Liver (tissue), 8 donors: ENCODE measurements at regions not wholly inside any gene's neighbourhood (a gene's known extent, or its start where the extent isn't known, plus 50 kb on each side); places are given as distances from the start of the nearest gene placed in this dataset.

Experiments used
- DNase-seq: peaks from one replicate; pipeline ENCODE4 v3.0.0-alpha.2; 2017; ENCODE audit warnings: low spot score
- H3K27ac ChIP-seq, 2 donors: one replicate each; pipeline ENCODE4 v1.7.0; 2013; ENCODE audit warnings: inconsistent platforms in 2 of 2, low read length in 2 of 2, control low read depth in 1 of 2, low read depth in 1 of 2, mild to moderate bottlenecking in 1 of 2
- H3K27me3 ChIP-seq, 4 donors: one replicate each; pipeline versions ENCODE4 v1.6.1 to v1.7.0; 2013; ENCODE audit warnings: low read length in 3 of 4, inconsistent platforms in 1 of 4, mild to moderate bottlenecking in 1 of 4, moderate library complexity in 1 of 4; ENCODE audit not compliant: control insufficient read depth in 4 of 4, insufficient read depth in 4 of 4
- H3K36me3 ChIP-seq, 4 donors: one replicate each; pipeline versions ENCODE4 v1.6.1 to v1.7.0; 2013; ENCODE audit warnings: low read length in 3 of 4, mild to moderate bottlenecking in 3 of 4, low read depth in 1 of 4, moderate library complexity in 1 of 4; ENCODE audit not compliant: control insufficient read depth in 4 of 4, insufficient read depth in 3 of 4
- H3K4me1 ChIP-seq, 4 donors: one replicate each; pipeline versions ENCODE4 v1.6.1 to v1.7.0; 2013; ENCODE audit warnings: low read length in 3 of 4, mild to moderate bottlenecking in 3 of 4, moderate library complexity in 1 of 4; ENCODE audit not compliant: control insufficient read depth in 4 of 4, insufficient read depth in 4 of 4
- H3K4me3 ChIP-seq, 3 donors: one replicate each; pipeline versions ENCODE4 v1.6.1 to v1.7.0; 2013; ENCODE audit warnings: low read length in 3 of 3, control low read depth in 1 of 3, low read depth in 1 of 3, mild to moderate bottlenecking in 1 of 3
- H3K9ac ChIP-seq, 2 donors: one replicate each; pipeline ENCODE4 v1.7.0; 2013; ENCODE audit warnings: low read length in 2 of 2, mild to moderate bottlenecking in 2 of 2, moderate library complexity in 2 of 2, control low read depth in 1 of 2, low read depth in 1 of 2
- H3K9me3 ChIP-seq, 4 donors: one replicate each; pipeline versions ENCODE4 v1.6.1 to v1.7.0; 2013; ENCODE audit warnings: low read length in 3 of 4; ENCODE audit not compliant: control insufficient read depth in 4 of 4
- ATF3 ChIP-seq: IDR thresholded peaks from 2 replicates; pipeline ENCODE4 v1.6.1; 2016; ENCODE audit warnings: antibody characterized with exemption
- CTCF ChIP-seq: fragments of 150-350 bp; IDR thresholded peaks from 2 replicates; pipeline ENCODE4 v1.5.1; 2017; ENCODE audit warnings: improper control_type of control experiment, low read depth, low read length; ENCODE audit not compliant: missing input control
- FOXA1 ChIP-seq: IDR thresholded peaks from 2 replicates; pipeline ENCODE4 v1.6.1; 2016; ENCODE audit warnings: antibody characterized with exemption
- FOXA2 ChIP-seq: IDR thresholded peaks from 2 replicates; pipeline ENCODE4 v1.6.1; 2016; ENCODE audit warnings: antibody characterized with exemption
- GABPA ChIP-seq, 2 donors: IDR thresholded peaks in 1 of 2; conservative IDR thresholded peaks in 1 of 2; 2 replicates each; pipeline ENCODE4 v1.6.1; 2016; ENCODE audit warnings: antibody characterized with exemption in 2 of 2, mild to moderate bottlenecking in 1 of 2, moderate library complexity in 1 of 2
- HNF4A ChIP-seq, 2 donors: conservative IDR thresholded peaks; 2 replicates each; pipeline ENCODE4 v1.6.1; 2016; ENCODE audit warnings: antibody characterized with exemption in 2 of 2, mild to moderate bottlenecking in 2 of 2
- HNF4G ChIP-seq: IDR thresholded peaks from 2 replicates; pipeline ENCODE4 v1.6.1; 2016; ENCODE audit warnings: antibody characterized with exemption
- MAX ChIP-seq: IDR thresholded peaks from 2 replicates; pipeline ENCODE4 v1.6.1; 2016; ENCODE audit warnings: antibody characterized with exemption
- NR2F2 ChIP-seq: IDR thresholded peaks from 2 replicates; pipeline ENCODE4 v1.6.1; 2016; ENCODE audit warnings: antibody characterized with exemption
- RAD21 ChIP-seq, 2 donors: IDR thresholded peaks; 2 replicates each; pipeline ENCODE4 v1.6.1; 2016; ENCODE audit warnings: antibody characterized with exemption in 2 of 2, mild to moderate bottlenecking in 2 of 2
- RXRA ChIP-seq, 2 donors: IDR thresholded peaks; 2 replicates each; pipeline ENCODE4 v1.6.1; 2017 to 2018; ENCODE audit warnings: antibody characterized with exemption in 2 of 2, mild to moderate bottlenecking in 1 of 2
- SP1 ChIP-seq: IDR thresholded peaks from 2 replicates; pipeline ENCODE4 v1.6.1; 2018; ENCODE audit warnings: antibody characterized with exemption, mild to moderate bottlenecking
- TAF1 ChIP-seq: conservative IDR thresholded peaks from 2 replicates; pipeline ENCODE4 v1.6.1; 2016; ENCODE audit warnings: antibody characterized with exemption, mild to moderate bottlenecking
- YY1 ChIP-seq: IDR thresholded peaks from 2 replicates; pipeline ENCODE4 v1.6.1; 2016; ENCODE audit warnings: antibody characterized with exemption, mild to moderate bottlenecking
- ZBTB33 ChIP-seq: IDR thresholded peaks from 2 replicates; pipeline ENCODE4 v1.6.1; 2016; ENCODE audit warnings: antibody characterized with exemption
- WGBS: extraction: QIAGEN DNeasy Blood & Tissue Kit; methylation state at CpG from one replicate; pipeline ENCODE4 v1.1.7; 2013; 5-methylcytosine and 5-hydroxymethylcytosine counted together
- donor health status: healthy.
- donor health status: healthy.
- donor health status: healthy.
- donor health status: healthy.
- donor health status: healthy.

GRCh38 chr20:47855799-47856198 lies 70.5 kb upstream of the SULF2 start (continued):
- TF ChIP-seq CTCF (no peak), ATF3 (no peak)

- Histone ChIP-seq H3K27ac (no peak overlapping the region), H3K27me3 (peaks cover 0 to 2% (median 0%) of the 10 kb centered on the region in 4 donors), H3K9me3 (no peaks in the 10 kb centered on the region), H3K4me3 (no peak overlapping the region), H3K4me1 (no peaks in the 10 kb centered on the region), H3K9ac (no peak overlapping the region), H3K36me3 (no peaks in the 10 kb centered on the region)
- DNase-seq = no peak
- TF ChIP-seq FOXA2 = no peak
- no peak for TF ChIP-seq HNF4A (conservative IDR thresholded peaks at IDR 0.05)
- no peak for TF ChIP-seq YY1
- TF ChIP-seq CTCF = peak; percentile 43
- peak; percentile 68 to 79 for TF ChIP-seq RAD21 (IDR thresholded peaks at IDR 0.05)
- TF ChIP-seq GABPA (IDR thresholded peaks at IDR 0.05 in 1 of 2, conservative IDR thresholded peaks at IDR 0.05 in 1 of 2) = no peak
- TF ChIP-seq HNF4G = no peak
- TF ChIP-seq ZBTB33 = no peak
- TF ChIP-seq TAF1 = no peak
- WGBS = 70% methylated on average over 10 of the region's 10 CpGs
Observed at GRCh38 chr20:47854687-47855212, 69.5 kb upstream of the SULF2 start.

GRCh38 chr20:47851774-47852173 lies 66.5 kb upstream of the SULF2 start:
- Histone ChIP-seq H3K36me3 (no peaks in the 10 kb centered on the region), H3K4me1 (no peaks in the 10 kb centered on the region), H3K9me3 (no peaks in the 10 kb centered on the region), H3K27ac (no peak overlapping the region), H3K9ac (no peak overlapping the region), H3K4me3 (no peak overlapping the region), H3K27me3 (peaks cover 0 to 2% (median 0%) of the 10 kb centered on the region in 4 donors)
- WGBS = 91% methylated on average over 7 of the region's 7 CpGs
- DNase-seq = no peak
- TF ChIP-seq HNF4A (conservative IDR thresholded peaks at IDR 0.05) (no peak), YY1 (no peak), MAX (no peak), FOXA1 (no peak), FOXA2 (no peak), TAF1 (no peak), GABPA (IDR thresholded peaks at IDR 0.05 in 1 of 2, conservative IDR thresholded peaks at IDR 0.05 in 1 of 2) (no peak), NR2F2 (no peak), CTCF (no peak), RXRA (IDR thresholded peaks at IDR 0.05) (no peak), ATF3 (no peak), SP1 (no peak)
